ENCODE measurements at regions not wholly inside any gene's neighbourhood (a gene's known extent, or its start where the extent isn't known, plus 50 kb on each side); places are given as distances from the start of the nearest gene placed in this dataset.

DNA sequence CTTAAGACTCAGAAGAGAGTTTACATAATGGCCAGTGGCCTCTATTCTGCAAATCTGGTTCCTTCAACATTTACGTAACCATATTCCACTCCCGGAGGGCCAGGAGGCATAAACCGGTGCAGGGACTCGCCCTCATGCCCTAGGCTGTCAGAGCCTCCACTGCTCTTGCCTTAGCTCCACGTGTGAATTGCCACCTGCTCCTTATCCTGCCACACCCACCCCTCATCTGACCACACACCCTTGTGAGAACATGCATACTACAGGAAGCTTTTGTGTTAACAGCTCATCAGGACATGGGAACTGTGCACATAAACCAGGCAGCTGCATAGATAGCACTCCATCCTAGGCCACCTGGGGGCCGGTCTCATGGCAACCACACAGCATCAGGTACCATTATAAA, 146.7 kb upstream of the PFKP start:
- H3F3A ChIP-seq (ENCODE audit: low read length, unreplicated experiment), result no peaks in the 10 kb centered on the region
- ATAC-seq, result no peak
- no peaks in the 10 kb centered on the region for H3K9me3 ChIP-seq (ENCODE audit: low read length)
- H3K79me2 ChIP-seq (ENCODE audit: low read length), result no peaks in the 10 kb centered on the region
- intact Hi-C loops (cut with micrococcal nuclease), result loop anchor here (10.0 kb wide), 1 partner anchor 54 kb away; no protein-coding TSS in a partner anchor
- ChIA-PET CTCF (no interaction called here), POLR2A (ENCODE audit: unreplicated experiment) (no interaction called here)
- TF ChIP-seq EZH2 (IDR thresholded peaks at IDR 0.05; ENCODE audit: low read length, unreplicated experiment) (no peak), EZH2phosphoT487 (IDR thresholded peaks at IDR 0.05; ENCODE audit: borderline replicate concordance, low read length) (no peak)
- TF ChIP-seq, protein P1, sequence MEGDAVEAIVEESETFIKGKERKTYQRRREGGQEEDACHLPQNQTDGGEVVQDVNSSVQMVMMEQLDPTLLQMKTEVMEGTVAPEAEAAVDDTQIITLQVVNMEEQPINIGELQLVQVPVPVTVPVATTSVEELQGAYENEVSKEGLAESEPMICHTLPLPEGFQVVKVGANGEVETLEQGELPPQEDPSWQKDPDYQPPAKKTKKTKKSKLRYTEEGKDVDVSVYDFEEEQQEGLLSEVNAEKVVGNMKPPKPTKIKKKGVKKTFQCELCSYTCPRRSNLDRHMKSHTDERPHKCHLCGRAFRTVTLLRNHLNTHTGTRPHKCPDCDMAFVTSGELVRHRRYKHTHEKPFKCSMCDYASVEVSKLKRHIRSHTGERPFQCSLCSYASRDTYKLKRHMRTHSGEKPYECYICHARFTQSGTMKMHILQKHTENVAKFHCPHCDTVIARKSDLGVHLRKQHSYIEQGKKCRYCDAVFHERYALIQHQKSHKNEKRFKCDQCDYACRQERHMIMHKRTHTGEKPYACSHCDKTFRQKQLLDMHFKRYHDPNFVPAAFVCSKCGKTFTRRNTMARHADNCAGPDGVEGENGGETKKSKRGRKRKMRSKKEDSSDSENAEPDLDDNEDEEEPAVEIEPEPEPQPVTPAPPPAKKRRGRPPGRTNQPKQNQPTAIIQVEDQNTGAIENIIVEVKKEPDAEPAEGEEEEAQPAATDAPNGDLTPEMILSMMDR (conservative IDR thresholded peaks at IDR 0.05; ENCODE audit: low read depth, low read length), result no peak
- 0 out of 2 replicates have a peak, but pooled peaks cover 4% of the 10 kb centered on the region for H3K4me1 ChIP-seq (ENCODE audit: insufficient read depth, low read length)
- no peaks in the 10 kb centered on the region for H3K9me2 ChIP-seq (replicated peaks; ENCODE audit: low read length)
- BruUV-seq (replicated peaks), result no TSS peak
- H3K4me2 ChIP-seq (ENCODE audit: low read length), result no peak overlapping the region
- H3K4me3 ChIP-seq (ENCODE audit: low read length), result no peak overlapping the region
- no peaks in the 10 kb centered on the region for H3K27me3 ChIP-seq (ENCODE audit: low read length)
- H4K20me1 ChIP-seq (ENCODE audit: low read length), result no peaks in the 10 kb centered on the region
- no peaks in the 10 kb centered on the region for H3K36me3 ChIP-seq (ENCODE audit: low read depth, low read length)
- H3K9ac ChIP-seq (ENCODE audit: low read length), result no peak overlapping the region
- DNase-seq, result no peak
- no peak overlapping the region for H2AFZ ChIP-seq (ENCODE audit: low read length)
- no peak overlapping the region for H3K27ac ChIP-seq (ENCODE audit: low read length)

DNA sequence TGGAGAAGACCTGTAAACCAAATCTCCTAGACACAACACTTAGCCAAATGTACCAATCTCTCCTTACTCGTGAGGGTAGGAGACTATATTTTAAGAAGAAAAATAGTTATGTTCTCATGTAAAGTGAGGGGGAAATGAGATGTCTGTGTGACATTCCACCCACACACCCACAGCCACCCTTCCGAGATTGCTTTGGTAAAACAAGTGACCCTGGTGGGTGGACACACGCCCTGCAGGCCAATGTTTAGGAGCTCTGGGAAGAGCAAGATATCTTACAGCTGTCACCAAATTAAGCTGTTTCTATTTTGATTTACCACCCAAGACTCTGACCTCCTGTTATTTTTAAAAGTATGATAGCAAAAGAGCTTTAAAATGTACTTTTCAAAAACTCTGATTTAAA, 147.2 kb upstream of the PFKP start:
- H3K79me2 ChIP-seq (ENCODE audit: low read length), result no peaks in the 10 kb centered on the region
- no peak overlapping the region for H3K4me2 ChIP-seq (ENCODE audit: low read length)
- no peak overlapping the region for H3K9ac ChIP-seq (ENCODE audit: low read length)
- no TSS peak for BruUV-seq (replicated peaks)
- no peaks in the 10 kb centered on the region for H3K9me2 ChIP-seq (replicated peaks; ENCODE audit: low read length)
- H3K27ac ChIP-seq (ENCODE audit: low read length), result no peak overlapping the region
- no peak for TF ChIP-seq EZH2 (IDR thresholded peaks at IDR 0.05; ENCODE audit: low read length, unreplicated experiment)
- TF ChIP-seq, protein P1 (conservative IDR thresholded peaks at IDR 0.05; ENCODE audit: low read depth, low read length), result no peak
- no peak for TF ChIP-seq EZH2phosphoT487 (IDR thresholded peaks at IDR 0.05; ENCODE audit: borderline replicate concordance, low read length)
- POLR2A ChIA-PET (ENCODE audit: unreplicated experiment), result no interaction called here
- CTCF ChIA-PET, result no interaction called here
- no peaks in the 10 kb centered on the region for H3F3A ChIP-seq (ENCODE audit: low read length, unreplicated experiment)
- H4K20me1 ChIP-seq (ENCODE audit: low read length), result no peaks in the 10 kb centered on the region
- H3K4me1 ChIP-seq (ENCODE audit: insufficient read depth, low read length), result 0 out of 2 replicates have a peak, but pooled peaks cover 4% of the 10 kb centered on the region
- H3K36me3 ChIP-seq (ENCODE audit: low read depth, low read length), result no peaks in the 10 kb centered on the region
- no peaks in the 10 kb centered on the region for H3K27me3 ChIP-seq (ENCODE audit: low read length)
- H3K4me3 ChIP-seq (ENCODE audit: low read length), result no peak overlapping the region
- DNase-seq (no peak), ATAC-seq (no peak)
- no peaks in the 10 kb centered on the region for H3K9me3 ChIP-seq (ENCODE audit: low read length)
- intact Hi-C loops (cut with micrococcal nuclease), result loop anchor here (10.0 kb wide), 1 partner anchor 55 kb away; no protein-coding TSS in a partner anchor
- H2AFZ ChIP-seq (ENCODE audit: low read length), result no peak overlapping the region

DNA sequence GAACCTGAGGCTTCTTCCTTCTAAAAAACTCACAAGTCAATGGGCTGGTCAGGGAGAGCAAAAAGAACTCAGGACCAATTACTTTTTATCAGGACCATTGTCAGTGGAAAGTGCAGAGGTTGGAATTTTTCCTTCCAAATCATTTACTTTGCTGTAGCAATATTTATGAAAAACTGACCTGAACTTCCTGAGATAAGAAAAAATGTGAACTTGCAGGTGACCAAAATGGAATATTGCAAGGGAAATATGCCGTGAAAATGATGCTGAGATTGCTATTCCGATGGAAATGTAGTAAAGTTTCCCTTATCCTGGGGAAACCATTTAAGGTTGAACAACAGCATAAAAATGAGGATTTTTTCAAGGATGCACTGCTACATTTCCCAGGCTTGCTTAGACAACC, 148.3 kb upstream of the PFKP start:
- intact Hi-C loops (cut with micrococcal nuclease), result no loop called here
- no peaks in the 10 kb centered on the region for H3K79me2 ChIP-seq (ENCODE audit: low read length)
- H3K4me3 ChIP-seq (ENCODE audit: low read length), result no peak overlapping the region
- DNase-seq, result no peak
- H3K4me1 ChIP-seq (ENCODE audit: insufficient read depth, low read length), result 0 out of 2 replicates have a peak, but pooled peaks cover 4% of the 10 kb centered on the region
- no peaks in the 10 kb centered on the region for H4K20me1 ChIP-seq (ENCODE audit: low read length)
- no peaks in the 10 kb centered on the region for H3K36me3 ChIP-seq (ENCODE audit: low read depth, low read length)
- H2AFZ ChIP-seq (ENCODE audit: low read length), result no peak overlapping the region
- no peak overlapping the region for H3K27ac ChIP-seq (ENCODE audit: low read length)
- H3K9me2 ChIP-seq (replicated peaks; ENCODE audit: low read length), result no peaks in the 10 kb centered on the region
- no peak overlapping the region for H3K4me2 ChIP-seq (ENCODE audit: low read length)
- H3K27me3 ChIP-seq (ENCODE audit: low read length), result no peaks in the 10 kb centered on the region
- no peak for ATAC-seq
- BruUV-seq (replicated peaks), result no TSS peak
- no peaks in the 10 kb centered on the region for H3K9me3 ChIP-seq (ENCODE audit: low read length)
- TF ChIP-seq, protein P1 (conservative IDR thresholded peaks at IDR 0.05; ENCODE audit: low read depth, low read length), result no peak
- TF ChIP-seq EZH2phosphoT487 (IDR thresholded peaks at IDR 0.05; ENCODE audit: borderline replicate concordance, low read length) (no peak), EZH2 (IDR thresholded peaks at IDR 0.05; ENCODE audit: low read length, unreplicated experiment) (no peak)
- H3F3A ChIP-seq (ENCODE audit: low read length, unreplicated experiment), result no peaks in the 10 kb centered on the region
- no peak overlapping the region for H3K9ac ChIP-seq (ENCODE audit: low read length)
- CTCF ChIA-PET, result no interaction called here
- POLR2A ChIA-PET (ENCODE audit: unreplicated experiment), result no interaction called here

Data from PC-3 (cell line).